ENCODE measurements at regions not wholly inside any gene's neighbourhood (a gene's known extent, or its start where the extent isn't known, plus 50 kb on each side); places are given as distances from the start of the nearest gene placed in this dataset.

DNA sequence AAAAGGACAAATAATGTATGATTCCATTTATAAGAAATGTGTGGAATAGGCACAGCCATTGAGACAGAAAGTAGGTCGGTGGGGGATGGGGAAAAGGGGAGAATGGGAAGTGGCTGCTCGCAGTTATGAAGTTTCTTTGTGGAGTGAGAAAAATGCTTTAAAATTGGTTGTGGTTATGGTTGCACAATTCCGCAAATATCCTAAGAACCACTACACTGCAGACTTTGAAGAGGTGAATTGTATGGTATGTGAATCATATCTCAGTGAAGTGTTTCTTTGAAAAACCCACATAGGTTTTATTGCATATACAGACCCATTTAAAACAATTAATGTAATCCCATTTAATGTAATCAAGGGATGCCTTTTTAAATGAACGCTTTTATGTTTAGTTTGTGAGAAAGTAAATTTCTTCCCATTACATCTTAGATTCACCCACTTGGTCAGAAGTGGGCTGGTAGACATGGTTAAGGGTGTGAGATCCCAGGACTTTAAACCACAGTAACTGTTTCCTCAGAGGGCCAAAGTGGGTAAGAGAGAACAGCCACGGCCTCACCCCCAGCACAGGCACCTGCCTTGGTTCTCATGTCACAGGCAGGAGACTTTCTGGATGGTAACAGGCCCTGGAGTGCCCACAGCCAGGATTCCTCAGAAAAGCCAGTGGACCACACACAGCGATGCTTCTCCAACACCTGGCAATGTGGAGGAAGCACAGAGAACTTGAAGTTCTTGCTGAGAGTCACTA, 119.3 kb upstream of the GJB6 start:
- no peak for TF ChIP-seq FOXK2 (IDR thresholded peaks at IDR 0.05)
- TF ChIP-seq HDGF (IDR thresholded peaks at IDR 0.05; ENCODE audit: borderline replicate concordance): no peak
- TF ChIP-seq FOXM1 (IDR thresholded peaks at IDR 0.05; ENCODE audit: borderline replicate concordance): no peak
- no peak for TF ChIP-seq ZNF384 (IDR thresholded peaks at IDR 0.05)
- no peak for TF ChIP-seq BHLHE40 (IDR thresholded peaks at IDR 0.05; ENCODE audit: borderline replicate concordance)
- TF ChIP-seq CTBP1 (IDR thresholded peaks at IDR 0.05; ENCODE audit: borderline replicate concordance): no peak
- TF ChIP-seq ARNT (IDR thresholded peaks at IDR 0.05): no peak
- TF ChIP-seq FOXA1 (IDR thresholded peaks at IDR 0.05): no peak
- no peak for TF ChIP-seq LEF1 (IDR thresholded peaks at IDR 0.05; ENCODE audit: borderline replicate concordance)
